T-helper 1 cell treated with Interleukin-12 subunit alpha and Interleukin-12 subunit beta and Interleukin-4 antibody, amounts not matched to agents 30 μg/mL and 1 μg/mL, for 36 hours (primary cell): ENCODE measurements at regions not wholly inside any gene's neighbourhood (a gene's known extent, or its start where the extent isn't known, plus 50 kb on each side); places are given as distances from the start of the nearest gene placed in this dataset.

ENCODE experiments used
- H3K27ac Mint-ChIP-seq: one replicate; pipeline ENCODE4 v1.8.0; 2021; ENCODE audit warnings: mild to moderate bottlenecking, mixed read lengths
- H3K27me3 Mint-ChIP-seq: one replicate; pipeline ENCODE4 v1.8.0; 2021; ENCODE audit warnings: low read depth, mixed read lengths
- H3K36me3 Mint-ChIP-seq: one replicate; pipeline ENCODE4 v1.8.0; 2021; ENCODE audit warnings: low read depth, mixed read lengths
- H3K4me1 Mint-ChIP-seq: one replicate; pipeline ENCODE4 v1.8.0; 2021; ENCODE audit warnings: low read depth, mixed read lengths
- H3K4me3 Mint-ChIP-seq: one replicate; pipeline ENCODE4 v1.8.0; 2021; ENCODE audit warnings: mild to moderate bottlenecking, moderate library complexity, mixed read lengths
- H3K9me3 Mint-ChIP-seq: one replicate; pipeline ENCODE4 v1.8.0; 2021; ENCODE audit warnings: mixed read lengths

DNA sequence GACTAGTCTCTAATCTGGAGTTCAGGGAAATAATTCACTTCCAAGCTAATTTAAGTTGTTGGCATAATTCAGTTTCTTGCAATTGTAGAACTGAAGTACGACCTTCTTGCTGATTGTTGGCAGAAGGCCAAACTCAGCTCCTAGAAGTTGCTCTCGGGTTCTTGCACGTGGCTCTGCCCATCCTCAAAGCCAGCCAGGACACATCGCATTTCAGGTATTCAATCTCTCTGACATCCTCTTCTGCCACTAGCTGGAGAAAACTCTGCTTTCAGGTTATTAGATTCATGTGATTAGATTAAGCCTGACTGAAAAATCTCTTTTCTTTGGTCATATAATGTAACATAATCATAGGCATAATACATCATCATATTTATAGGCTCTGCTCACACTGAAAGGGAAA, 362.0 kb downstream of the ZPLD1 start:
- no peak overlapping the region for H3K27ac Mint-ChIP-seq
- no peaks in the 10 kb centered on the region for H3K9me3 Mint-ChIP-seq
- no peaks in the 10 kb centered on the region for H3K27me3 Mint-ChIP-seq
- H3K4me3 Mint-ChIP-seq: no peak overlapping the region
- no peaks in the 10 kb centered on the region for H3K4me1 Mint-ChIP-seq
- no peaks in the 10 kb centered on the region for H3K36me3 Mint-ChIP-seq

DNA sequence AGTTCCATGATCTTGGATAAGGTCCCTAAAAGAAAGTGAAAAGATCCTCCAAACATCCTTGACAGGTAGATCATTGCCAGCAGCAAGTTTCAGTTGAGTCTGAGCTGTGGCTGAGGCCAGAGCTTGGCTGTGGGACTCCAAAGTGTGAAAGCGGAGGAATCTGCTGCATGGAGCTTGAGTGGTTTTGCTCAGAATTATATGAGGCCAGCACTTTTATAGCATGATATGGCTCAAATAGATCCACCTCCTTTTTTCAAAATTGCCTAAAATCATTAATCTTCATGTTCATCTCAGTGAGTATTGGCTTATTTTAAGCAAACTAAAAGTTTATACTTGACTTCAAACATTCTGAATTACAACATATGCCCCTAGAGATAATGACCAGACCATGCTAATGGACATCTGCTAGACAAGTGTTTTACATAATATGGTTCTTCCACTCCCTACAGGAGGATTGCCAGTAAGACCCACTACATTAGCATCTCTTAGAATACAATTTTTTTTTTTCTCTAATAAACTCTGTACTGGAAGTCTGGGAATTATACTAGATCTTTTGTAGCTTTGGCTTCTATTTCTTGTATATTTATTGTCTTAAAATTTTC, 368.1 kb downstream of the ZPLD1 start:
- H3K4me3 Mint-ChIP-seq: no peak overlapping the region
- H3K4me1 Mint-ChIP-seq: no peaks in the 10 kb centered on the region
- H3K27ac Mint-ChIP-seq: no peak overlapping the region
- H3K27me3 Mint-ChIP-seq: no peaks in the 10 kb centered on the region
- H3K9me3 Mint-ChIP-seq: no peaks in the 10 kb centered on the region
- H3K36me3 Mint-ChIP-seq: no peaks in the 10 kb centered on the region

DNA sequence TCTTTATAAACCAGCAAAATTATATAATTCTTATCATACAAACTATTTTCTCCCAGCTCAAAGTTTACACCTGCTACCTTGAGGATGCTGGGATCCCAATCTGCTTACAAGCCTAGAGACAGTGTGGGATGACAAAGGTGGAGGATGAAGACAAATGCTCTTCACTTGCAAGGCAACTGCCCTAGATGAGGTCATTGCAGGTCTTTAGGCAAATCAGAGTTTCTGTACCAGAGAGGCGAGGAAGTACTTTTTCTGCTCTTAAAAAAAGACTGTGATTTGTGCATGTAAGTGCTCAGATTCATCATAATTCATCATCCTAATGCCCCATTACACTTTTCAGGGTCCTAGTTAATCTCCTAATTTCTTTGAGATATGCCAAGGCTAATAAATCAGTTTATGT, 376.1 kb downstream of the ZPLD1 start:
- no peaks in the 10 kb centered on the region for H3K36me3 Mint-ChIP-seq
- no peak overlapping the region for H3K27ac Mint-ChIP-seq
- H3K9me3 Mint-ChIP-seq: no peaks in the 10 kb centered on the region
- no peak overlapping the region for H3K4me3 Mint-ChIP-seq
- H3K27me3 Mint-ChIP-seq: no peaks in the 10 kb centered on the region
- H3K4me1 Mint-ChIP-seq: no peaks in the 10 kb centered on the region

DNA sequence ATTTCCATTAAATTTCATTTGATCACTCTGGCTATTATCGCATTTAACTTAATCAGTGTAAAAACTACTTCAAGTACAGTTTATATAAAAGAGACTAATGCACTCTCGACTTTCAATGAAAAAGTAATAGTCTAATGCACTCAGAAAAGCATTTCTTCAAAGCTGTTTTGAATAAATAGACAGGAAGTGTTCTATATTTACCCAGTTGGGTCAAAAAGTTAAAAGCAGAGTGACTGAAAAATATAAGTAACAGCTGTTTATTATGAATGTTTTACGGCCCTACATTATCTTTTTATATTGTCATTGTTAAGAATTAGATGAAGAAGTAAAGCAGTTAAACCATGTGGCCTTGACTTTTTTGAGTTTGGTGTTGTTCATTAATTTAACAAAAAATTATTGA, 391.8 kb downstream of the ZPLD1 start:
- H3K27ac Mint-ChIP-seq: no peak overlapping the region
- H3K9me3 Mint-ChIP-seq: peaks cover 3% of the 10 kb centered on the region
- H3K4me3 Mint-ChIP-seq: no peak overlapping the region
- no peaks in the 10 kb centered on the region for H3K27me3 Mint-ChIP-seq
- H3K36me3 Mint-ChIP-seq: no peaks in the 10 kb centered on the region
- no peaks in the 10 kb centered on the region for H3K4me1 Mint-ChIP-seq

DNA sequence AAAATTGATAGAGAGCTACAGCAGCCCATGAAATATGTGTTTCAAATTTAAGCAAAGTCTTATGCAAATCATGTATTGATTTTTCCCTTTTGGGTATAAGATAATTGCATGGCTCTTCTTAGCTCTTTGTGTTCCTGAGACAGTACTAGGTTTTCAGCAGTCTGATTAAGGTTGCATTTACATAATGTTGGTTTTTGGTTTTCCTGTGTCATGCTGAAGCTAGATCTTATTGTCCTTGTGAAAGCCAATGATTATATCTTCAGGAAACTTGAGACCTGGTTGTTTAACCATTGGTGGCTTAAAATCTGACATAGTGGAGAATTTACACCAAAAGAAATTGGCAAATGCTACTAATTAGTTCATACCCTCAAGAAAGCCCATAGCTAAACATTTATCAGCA, 392.6 kb downstream of the ZPLD1 start:
- Mint-ChIP-seq H3K36me3 (no peaks in the 10 kb centered on the region), H3K4me3 (no peak overlapping the region), H3K9me3 (peaks cover 3% of the 10 kb centered on the region), H3K27me3 (no peaks in the 10 kb centered on the region), H3K4me1 (no peaks in the 10 kb centered on the region), H3K27ac (no peak overlapping the region)

DNA sequence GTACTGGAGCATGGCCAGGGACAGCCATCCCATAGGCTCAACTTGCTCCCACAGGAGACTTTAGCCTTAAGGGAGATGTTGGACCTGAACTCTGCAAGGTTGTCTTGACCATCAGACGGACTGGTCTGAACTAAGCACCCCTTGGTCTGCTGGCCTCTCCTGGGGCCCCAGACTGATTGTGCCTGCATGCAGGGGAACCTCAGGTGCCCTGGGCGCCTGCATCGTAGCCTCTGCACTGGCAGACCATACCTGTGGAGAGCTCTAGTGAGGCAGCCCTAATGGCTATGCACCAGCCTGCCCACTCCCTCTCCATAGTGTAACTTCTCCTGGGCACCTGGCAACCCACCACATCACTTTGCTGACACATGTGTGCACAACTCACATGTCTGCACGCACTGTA, 395.6 kb downstream of the ZPLD1 start:
- no peaks in the 10 kb centered on the region for H3K4me1 Mint-ChIP-seq
- no peaks in the 10 kb centered on the region for H3K36me3 Mint-ChIP-seq
- no peak overlapping the region for H3K4me3 Mint-ChIP-seq
- no peak overlapping the region for H3K27ac Mint-ChIP-seq
- H3K9me3 Mint-ChIP-seq: no peaks in the 10 kb centered on the region
- H3K27me3 Mint-ChIP-seq: no peaks in the 10 kb centered on the region

DNA sequence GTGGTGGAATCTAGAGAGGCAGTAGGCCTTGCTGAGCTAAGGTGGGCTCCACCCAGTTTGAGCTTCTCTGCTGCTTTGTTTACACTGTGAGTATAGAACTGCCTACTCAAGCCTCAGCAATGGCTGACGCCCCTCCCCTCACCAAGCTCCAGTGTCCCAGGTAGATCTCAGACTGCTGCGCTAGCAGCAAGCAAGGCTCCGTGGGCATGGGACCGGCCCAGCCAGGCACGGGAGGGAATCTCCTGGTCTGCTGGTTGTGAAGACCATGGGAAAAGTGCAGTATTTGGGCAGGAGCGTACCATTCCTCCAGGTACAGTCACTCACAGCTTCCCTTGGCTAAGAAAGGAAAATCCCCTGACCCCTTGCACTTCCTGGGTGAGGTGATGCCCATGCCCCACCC, 407.1 kb downstream of the ZPLD1 start:
- Mint-ChIP-seq H3K27me3 (no peaks in the 10 kb centered on the region), H3K4me1 (no peaks in the 10 kb centered on the region), H3K36me3 (no peaks in the 10 kb centered on the region), H3K27ac (no peak overlapping the region), H3K9me3 (no peaks in the 10 kb centered on the region), H3K4me3 (no peak overlapping the region)

DNA sequence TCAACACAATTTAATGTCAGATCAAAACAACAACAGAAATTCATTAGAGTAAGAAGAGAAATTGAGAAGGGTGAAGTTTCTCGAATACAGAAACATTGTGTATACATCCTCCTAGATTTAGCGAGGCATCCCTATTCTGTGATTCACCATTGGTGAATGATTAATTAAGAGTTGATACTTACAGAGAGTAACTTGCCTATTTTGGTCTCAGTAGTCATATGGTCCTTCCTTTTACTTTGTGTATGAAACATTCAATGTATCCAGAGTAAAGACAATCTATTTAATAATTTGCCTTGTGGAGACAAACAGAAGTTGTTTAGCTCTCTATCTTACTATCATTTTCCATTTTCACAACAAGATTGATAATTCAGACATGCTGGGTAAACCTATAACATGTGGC, 432.0 kb downstream of the ZPLD1 start:
- Mint-ChIP-seq H3K4me1 (no peaks in the 10 kb centered on the region), H3K9me3 (no peaks in the 10 kb centered on the region), H3K27me3 (no peaks in the 10 kb centered on the region), H3K36me3 (no peaks in the 10 kb centered on the region), H3K27ac (no peak overlapping the region), H3K4me3 (no peak overlapping the region)

DNA sequence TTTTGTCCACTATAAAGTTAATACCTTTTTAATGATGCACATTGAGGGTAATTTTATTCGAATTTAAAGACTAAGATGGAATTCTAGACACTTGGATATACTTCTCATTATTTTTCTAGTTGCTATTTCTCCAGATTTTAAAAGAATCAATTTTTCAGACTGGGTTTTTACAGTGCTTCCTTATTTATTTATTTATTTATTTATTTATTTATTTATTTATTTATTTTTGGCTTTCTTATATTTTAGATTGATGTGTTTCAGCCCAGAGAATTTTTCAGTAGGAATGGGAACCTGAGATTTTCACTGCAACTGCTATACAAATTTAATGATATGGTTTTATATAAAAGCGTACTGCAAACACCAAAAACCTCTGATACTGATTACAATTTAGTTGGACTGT, 448.7 kb downstream of the ZPLD1 start:
- Mint-ChIP-seq H3K4me1 (no peaks in the 10 kb centered on the region), H3K27ac (no peak overlapping the region), H3K36me3 (no peaks in the 10 kb centered on the region), H3K27me3 (no peaks in the 10 kb centered on the region), H3K9me3 (no peaks in the 10 kb centered on the region), H3K4me3 (no peak overlapping the region)

DNA sequence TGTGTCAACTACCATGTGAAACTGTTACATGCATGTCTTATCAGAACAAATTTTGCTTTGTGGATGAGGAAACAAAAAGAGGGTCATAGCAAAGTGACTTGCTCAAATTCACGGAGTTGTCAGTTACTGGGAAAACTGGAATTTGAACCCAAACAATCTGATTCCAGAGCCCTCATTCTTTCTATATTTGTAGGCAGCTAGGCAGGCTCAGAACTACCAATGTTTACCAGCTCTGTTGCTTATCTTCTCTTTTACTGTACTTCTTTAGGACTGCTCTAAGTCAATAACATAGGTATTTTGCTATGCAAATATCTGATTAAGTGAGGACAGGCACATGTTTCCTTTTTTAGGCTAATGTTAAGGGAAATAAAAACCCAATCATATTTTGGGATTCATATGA, 450.5 kb downstream of the ZPLD1 start:
- no peaks in the 10 kb centered on the region for H3K4me1 Mint-ChIP-seq
- H3K27me3 Mint-ChIP-seq: no peaks in the 10 kb centered on the region
- H3K9me3 Mint-ChIP-seq: no peaks in the 10 kb centered on the region
- H3K27ac Mint-ChIP-seq: no peak overlapping the region
- H3K4me3 Mint-ChIP-seq: no peak overlapping the region
- H3K36me3 Mint-ChIP-seq: no peaks in the 10 kb centered on the region

DNA sequence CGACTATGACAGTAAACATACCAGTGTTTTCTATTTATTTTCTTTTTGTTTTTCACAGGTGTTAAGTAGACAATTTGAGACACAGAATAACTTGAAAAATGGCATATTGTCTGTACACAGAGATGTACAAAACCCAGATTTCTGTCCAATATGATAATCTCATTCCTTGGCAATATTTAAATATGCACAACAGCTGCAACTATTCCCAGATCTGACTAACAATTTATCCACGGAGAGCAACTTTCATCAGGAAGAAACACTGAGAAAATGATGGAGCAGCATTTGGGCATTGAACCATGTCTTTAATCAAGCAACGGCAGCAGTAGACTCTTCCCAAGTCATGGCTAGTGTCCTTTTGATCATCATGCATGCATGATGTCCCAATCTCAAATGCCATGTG, 452.6 kb downstream of the ZPLD1 start:
- Mint-ChIP-seq H3K4me3 (no peak overlapping the region), H3K36me3 (no peaks in the 10 kb centered on the region), H3K4me1 (no peaks in the 10 kb centered on the region), H3K9me3 (no peaks in the 10 kb centered on the region), H3K27ac (no peak overlapping the region), H3K27me3 (no peaks in the 10 kb centered on the region)

DNA sequence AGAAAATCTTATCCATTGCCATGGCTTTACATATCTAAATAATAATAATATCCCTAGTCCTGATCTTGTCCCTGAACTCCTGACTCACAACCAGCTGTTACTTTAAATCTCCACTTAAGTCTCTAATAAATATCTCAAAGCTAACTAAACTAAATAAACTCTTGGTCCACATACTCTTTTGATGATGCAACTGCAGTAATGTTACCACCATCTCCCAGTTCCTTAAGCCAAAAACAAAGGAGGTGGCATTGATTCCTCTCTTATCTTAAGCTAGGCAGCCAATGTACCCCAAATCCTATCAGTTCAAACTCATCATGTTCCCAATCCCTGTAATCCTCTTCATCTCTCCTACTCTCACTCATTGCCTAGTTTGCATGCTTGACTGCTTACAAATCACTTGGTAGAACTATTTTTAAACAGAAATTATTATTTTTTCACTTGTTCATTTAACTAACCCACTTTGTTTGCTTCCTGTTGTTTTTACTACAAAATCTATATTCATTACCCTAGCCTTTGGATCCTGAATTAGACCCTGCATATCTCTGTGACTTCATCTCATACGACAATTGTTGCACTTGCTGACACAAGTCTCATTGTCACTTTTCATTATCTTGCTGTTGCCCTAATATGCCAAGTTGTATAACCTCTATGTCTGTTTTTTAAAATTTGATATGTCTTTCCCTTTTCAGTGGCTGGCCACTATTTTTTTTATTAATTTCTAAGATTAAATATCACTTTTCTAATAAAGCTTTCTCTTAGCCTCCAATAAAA, 462.2 kb downstream of the ZPLD1 start:
- no peaks in the 10 kb centered on the region for H3K9me3 Mint-ChIP-seq
- no peaks in the 10 kb centered on the region for H3K4me1 Mint-ChIP-seq
- H3K27ac Mint-ChIP-seq: no peak overlapping the region
- no peaks in the 10 kb centered on the region for H3K27me3 Mint-ChIP-seq
- no peak overlapping the region for H3K4me3 Mint-ChIP-seq
- H3K36me3 Mint-ChIP-seq: no peaks in the 10 kb centered on the region

DNA sequence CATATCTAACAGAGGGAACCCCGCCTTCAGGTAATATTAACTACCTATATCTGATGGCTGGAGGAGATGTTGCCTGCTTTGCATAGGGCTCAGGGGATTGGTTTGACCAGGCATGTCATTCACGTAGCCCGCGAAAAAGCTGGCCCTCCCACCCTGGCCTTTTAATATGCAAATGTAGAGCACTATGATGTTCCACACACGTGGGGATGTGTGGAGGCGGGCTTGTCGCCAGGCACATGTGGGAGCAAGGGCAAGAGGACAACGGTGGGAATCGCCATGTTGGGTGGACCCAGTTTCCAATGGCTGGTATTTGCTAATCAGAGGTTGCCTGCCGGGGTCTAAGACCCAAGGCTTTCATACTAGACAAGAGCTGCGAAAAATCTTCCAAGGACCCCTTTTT, 469.8 kb downstream of the ZPLD1 start:
- H3K36me3 Mint-ChIP-seq: no peaks in the 10 kb centered on the region
- H3K27ac Mint-ChIP-seq: no peak overlapping the region
- no peaks in the 10 kb centered on the region for H3K9me3 Mint-ChIP-seq
- no peaks in the 10 kb centered on the region for H3K4me1 Mint-ChIP-seq
- H3K27me3 Mint-ChIP-seq: no peaks in the 10 kb centered on the region
- H3K4me3 Mint-ChIP-seq: no peak overlapping the region

DNA sequence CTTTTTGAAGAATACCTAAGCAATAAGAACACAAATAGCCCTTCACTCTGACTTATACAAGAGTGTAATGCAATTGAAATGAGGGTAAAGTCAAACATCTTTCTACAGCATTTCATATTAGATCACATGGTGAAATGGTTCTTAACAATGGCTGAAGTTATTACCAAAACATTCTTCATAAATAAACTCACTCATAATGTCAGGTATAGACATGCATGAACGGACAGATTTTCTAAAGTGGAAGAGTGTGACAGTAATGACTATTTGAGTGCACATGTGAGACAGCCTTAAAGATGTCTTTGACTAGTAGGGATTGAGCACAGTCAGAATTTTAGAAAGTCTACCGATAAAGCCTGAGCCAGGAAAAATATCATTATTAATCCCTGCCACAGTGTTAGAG, 471.0 kb downstream of the ZPLD1 start:
- Mint-ChIP-seq H3K27ac (no peak overlapping the region), H3K27me3 (no peaks in the 10 kb centered on the region), H3K9me3 (no peaks in the 10 kb centered on the region), H3K36me3 (no peaks in the 10 kb centered on the region), H3K4me1 (no peaks in the 10 kb centered on the region), H3K4me3 (no peak overlapping the region)

DNA sequence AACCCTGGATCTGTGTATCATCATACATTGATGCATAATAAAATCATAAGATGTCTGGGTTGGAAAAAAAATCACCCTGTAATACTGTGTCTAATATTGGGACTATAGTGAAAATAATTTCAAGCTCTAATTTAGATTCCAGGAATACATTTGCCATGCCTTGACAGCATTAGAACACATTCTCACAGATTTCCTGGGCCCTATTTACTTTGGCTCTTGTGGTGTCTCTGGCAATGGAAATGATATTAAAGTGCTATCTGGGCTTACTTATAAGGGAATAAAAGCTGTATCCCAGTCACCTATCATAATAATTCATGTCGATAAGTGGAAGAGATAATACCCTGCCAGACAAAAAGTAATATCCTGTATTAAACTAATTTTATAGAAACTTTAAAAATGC, 472.0 kb downstream of the ZPLD1 start:
- Mint-ChIP-seq H3K4me3 (no peak overlapping the region), H3K4me1 (no peaks in the 10 kb centered on the region), H3K36me3 (no peaks in the 10 kb centered on the region), H3K9me3 (no peaks in the 10 kb centered on the region), H3K27me3 (no peaks in the 10 kb centered on the region), H3K27ac (no peak overlapping the region)

DNA sequence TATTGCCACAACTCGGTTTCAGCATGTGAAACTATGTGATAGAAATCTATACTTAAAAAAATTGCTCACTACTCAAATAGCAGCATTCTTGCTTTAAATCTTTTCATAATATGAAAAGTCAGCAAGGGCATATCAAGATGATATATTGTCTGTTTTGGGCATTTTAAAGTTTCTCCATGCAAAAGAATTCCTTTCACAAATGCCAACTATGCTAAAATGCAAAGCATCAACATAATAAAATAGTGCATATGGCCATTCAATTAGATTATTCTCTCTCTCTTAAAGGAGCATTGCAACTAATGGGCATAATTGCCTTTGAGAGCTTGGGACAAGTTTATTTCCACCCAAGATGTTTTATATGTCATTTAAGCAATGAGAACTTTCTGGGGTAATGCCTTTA, 475.1 kb downstream of the ZPLD1 start:
- Mint-ChIP-seq H3K4me3 (no peak overlapping the region), H3K4me1 (no peaks in the 10 kb centered on the region)

More for the DNA sequence above, 475.1 kb downstream of the ZPLD1 start:
- Mint-ChIP-seq H3K36me3 (no peaks in the 10 kb centered on the region), H3K27ac (no peak overlapping the region), H3K9me3 (no peaks in the 10 kb centered on the region), H3K27me3 (no peaks in the 10 kb centered on the region)
